PC-3 (cell line): ENCODE measurements at regions not wholly inside any gene's neighbourhood (a gene's known extent, or its start where the extent isn't known, plus 50 kb on each side); places are given as distances from the start of the nearest gene placed in this dataset.

Source experiments
- ATAC-seq: fragments of 200-7000 bp; cut with Tn5 transposase; 2 replicates; pipeline ENCODE4 v1.9.1; 2020; ENCODE audit warnings: mild to moderate bottlenecking, moderate library complexity
- BruUV-seq: library from RNA; stranded (reverse); fragments of 400-500 nt; replicated peaks from 2 replicates; lab custom pipeline; 2021; lab: Mats Ljungman, UMichigan
- CTCF ChIA-PET: fragments of 300-600 bp; sonication (Branson Sonifier 250); formaldehyde crosslinking; loops from one replicate; lab custom pipeline; 2022; ENCODE audit warnings: antibody characterized with exemption; lab: Charles Lee
- POLR2A ChIA-PET: fragments of 300-600 bp; sonication (Branson Sonifier 250); formaldehyde crosslinking; loops from one replicate; lab custom pipeline; 2022; ENCODE audit warnings: antibody characterized with exemption; ENCODE audit not compliant: unreplicated experiment; lab: Charles Lee
- DNase-seq: peaks from one replicate; pipeline ENCODE4 v3.0.0-alpha.2; 2015
- H2AFZ ChIP-seq: fragments of 300-600 bp; sonication (generic); 2 replicates; pipeline ENCODE4 v1.6.0; 2016; ENCODE audit warnings: antibody characterized with exemption, low read length
- H3F3A ChIP-seq: fragments of 300-600 bp; sonication (generic); one replicate; pipeline ENCODE4 v1.6.0; 2017; ENCODE audit warnings: antibody characterized with exemption, low read length, control low read depth, mild to moderate bottlenecking; ENCODE audit not compliant: unreplicated experiment
- H3K27ac ChIP-seq: fragments of 300-600 bp; sonication (generic); 2 replicates; pipeline ENCODE4 v1.5.1; 2016; ENCODE audit warnings: mild to moderate bottlenecking, low read length
- H3K27me3 ChIP-seq: fragments of 300-600 bp; sonication (generic); 2 replicates; pipeline ENCODE4 v1.6.1; 2016; ENCODE audit warnings: low read length, mixed read lengths
- H3K36me3 ChIP-seq: fragments of 300-600 bp; sonication (generic); 2 replicates; pipeline ENCODE4 v1.6.1; 2016; ENCODE audit warnings: low read depth, mixed run types, low read length, mixed read lengths
- H3K4me1 ChIP-seq: fragments of 300-600 bp; sonication (generic); 2 replicates; pipeline ENCODE4 v1.5.1; 2016; ENCODE audit warnings: low read length; ENCODE audit not compliant: insufficient read depth
- H3K4me2 ChIP-seq: fragments of 300-600 bp; sonication (generic); 2 replicates; pipeline ENCODE4 v1.6.0; 2016; ENCODE audit warnings: low read length
- H3K4me3 ChIP-seq: fragments of 300-600 bp; sonication (generic); 2 replicates; pipeline ENCODE4 v1.5.1; 2016; ENCODE audit warnings: mild to moderate bottlenecking, low read length, mixed read lengths
- H3K79me2 ChIP-seq: fragments of 300-600 bp; sonication (generic); 2 replicates; pipeline ENCODE4 v1.6.1; 2017; ENCODE audit warnings: low read length, mixed read lengths
- H3K9ac ChIP-seq: fragments of 300-600 bp; sonication (generic); 2 replicates; pipeline ENCODE4 v1.6.0; 2016; ENCODE audit warnings: mild to moderate bottlenecking, low read length
- H3K9me2 ChIP-seq: fragments of 300-600 bp; sonication (generic); replicated peaks from 2 replicates; pipeline ENCODE4 v1.6.1; 2016; ENCODE audit warnings: mixed run types, low read length, mixed read lengths
- H3K9me3 ChIP-seq: fragments of 300-600 bp; sonication (generic); 2 replicates; pipeline ENCODE4 v1.6.1; 2016; ENCODE audit warnings: low read length, mixed read lengths
- H4K20me1 ChIP-seq: fragments of 300-600 bp; sonication (generic); 2 replicates; pipeline ENCODE4 v1.6.1; 2016; ENCODE audit warnings: low read length, mixed read lengths
- CTCF ChIP-seq: fragments of 300-600 bp; sonication (generic); conservative IDR thresholded peaks from 2 replicates; pipeline ENCODE4 v1.5.1; 2017; ENCODE audit warnings: antibody characterized with exemption, low read depth, mild to moderate bottlenecking, low read length
- EZH2 ChIP-seq: fragments of 300-600 bp; sonication (generic); IDR thresholded peaks from one replicate; pipeline ENCODE4 v1.6.1; 2017; ENCODE audit warnings: antibody characterized with exemption, mild to moderate bottlenecking, low read length; ENCODE audit not compliant: unreplicated experiment
- EZH2phosphoT487 ChIP-seq: fragments of 300-600 bp; sonication (generic); IDR thresholded peaks from 2 replicates; pipeline ENCODE4 v1.6.1; 2018; ENCODE audit warnings: mild to moderate bottlenecking, antibody characterized with exemption, low read length, borderline replicate concordance
- intact Hi-C: fragments of 100-400 bp; cut with micrococcal nuclease; formaldehyde crosslinking; loops from 2 replicates; pipeline ENCODE4 v1.9.0; 2023

GRCh38 chr6:139868576-139868975, 494.1 kb upstream of the CITED2 start:
- ChIA-PET POLR2A (no interaction called here), CTCF (no interaction called here)
- no peak for TF ChIP-seq EZH2phosphoT487
- no peak for TF ChIP-seq EZH2
- no peak for TF ChIP-seq CTCF

GRCh38 chr6:139863964-139864363, 489.5 kb upstream of the CITED2 start:
- H3K4me1 ChIP-seq, result peaks cover under 1% of the 10 kb centered on the region; the same call in 1 of the 2 replicates
- no peaks in the 10 kb centered on the region for H3F3A ChIP-seq
- TF ChIP-seq EZH2phosphoT487 (no peak), EZH2 (no peak), CTCF (no peak)
- H3K27ac ChIP-seq, result no peak overlapping the region
- H3K36me3 ChIP-seq, result no peaks in the 10 kb centered on the region
- no peaks in the 10 kb centered on the region for H3K9me3 ChIP-seq
- no peak overlapping the region for H2AFZ ChIP-seq
- H3K27me3 ChIP-seq, result no peaks in the 10 kb centered on the region
- intact Hi-C loops, result no loop called here
- H4K20me1 ChIP-seq, result no peaks in the 10 kb centered on the region
- ChIA-PET CTCF (no interaction called here), POLR2A (no interaction called here)
- no peak for DNase-seq
- H3K4me3 ChIP-seq, result no peak overlapping the region
- BruUV-seq, result no TSS peak
- no peak for ATAC-seq
- H3K79me2 ChIP-seq, result no peaks in the 10 kb centered on the region
- no peaks in the 10 kb centered on the region for H3K9me2 ChIP-seq
- H3K4me2 ChIP-seq, result no peak overlapping the region
- no peak overlapping the region for H3K9ac ChIP-seq

More at GRCh38 chr6:139868576-139868975, 494.1 kb upstream of the CITED2 start:
- intact Hi-C loops, result no loop called here
- Histone ChIP-seq H2AFZ (no peak overlapping the region), H3K4me2 (no peak overlapping the region), H3K4me3 (no peak overlapping the region), H4K20me1 (no peaks in the 10 kb centered on the region), H3K9me3 (no peaks in the 10 kb centered on the region), H3K27me3 (no peaks in the 10 kb centered on the region), H3K27ac (no peak overlapping the region), H3K9ac (no peak overlapping the region), H3F3A (no peaks in the 10 kb centered on the region), H3K36me3 (no peaks in the 10 kb centered on the region), H3K4me1 (no peaks in the 10 kb centered on the region), H3K79me2 (no peaks in the 10 kb centered on the region), H3K9me2 (no peaks in the 10 kb centered on the region)
- BruUV-seq, result no TSS peak
- DNase-seq (no peak), ATAC-seq (no peak)

GRCh38 chr6:139863346-139863745, 488.9 kb upstream of the CITED2 start:
- no peak for ATAC-seq
- no peak overlapping the region for H3K4me2 ChIP-seq
- no peaks in the 10 kb centered on the region for H4K20me1 ChIP-seq
- no peaks in the 10 kb centered on the region for H3F3A ChIP-seq
- ChIA-PET POLR2A (no interaction called here), CTCF (no interaction called here)
- H3K4me3 ChIP-seq, result no peak overlapping the region
- no peak overlapping the region for H3K9ac ChIP-seq
- DNase-seq, result no peak
- intact Hi-C loops, result no loop called here
- no TSS peak for BruUV-seq
- H3K27me3 ChIP-seq, result no peaks in the 10 kb centered on the region
- no peaks in the 10 kb centered on the region for H3K9me3 ChIP-seq
- H3K79me2 ChIP-seq, result no peaks in the 10 kb centered on the region
- TF ChIP-seq EZH2phosphoT487, result no peak
- no peak for TF ChIP-seq EZH2
- TF ChIP-seq CTCF, result no peak
- H3K36me3 ChIP-seq, result no peaks in the 10 kb centered on the region
- H2AFZ ChIP-seq, result no peak overlapping the region
- no peaks in the 10 kb centered on the region for H3K9me2 ChIP-seq
- peaks cover 6% of the 10 kb centered on the region for H3K4me1 ChIP-seq
- H3K27ac ChIP-seq, result no peak overlapping the region
